Testis (tissue), 2 donors: ENCODE measurements at regions not wholly inside any gene's neighbourhood (a gene's known extent, or its start where the extent isn't known, plus 50 kb on each side); places are given as distances from the start of the nearest gene placed in this dataset.

ENCODE experiments used
- POLR2A ChIP-seq: fragments of 450-650 bp; IDR thresholded peaks from one replicate; pipeline ENCODE4 v1.6.1; 2017; ENCODE audit warnings: antibody characterized with exemption, mild to moderate bottlenecking, moderate library complexity
- TF ChIP-seq, protein P1 (sequence below), 3 experiments: fragments of 450-650 bp in 2 of 3; fragments of 200-600 bp in 1 of 3; sonication (generic) in 1 of 3; IDR thresholded peaks; one replicate each; pipeline ENCODE4 v1.5.1; 2016 to 2019; ENCODE audit warnings: antibody characterized with exemption in 3 of 3, mild to moderate bottlenecking in 2 of 3, moderate library complexity in 1 of 3

DNA sequence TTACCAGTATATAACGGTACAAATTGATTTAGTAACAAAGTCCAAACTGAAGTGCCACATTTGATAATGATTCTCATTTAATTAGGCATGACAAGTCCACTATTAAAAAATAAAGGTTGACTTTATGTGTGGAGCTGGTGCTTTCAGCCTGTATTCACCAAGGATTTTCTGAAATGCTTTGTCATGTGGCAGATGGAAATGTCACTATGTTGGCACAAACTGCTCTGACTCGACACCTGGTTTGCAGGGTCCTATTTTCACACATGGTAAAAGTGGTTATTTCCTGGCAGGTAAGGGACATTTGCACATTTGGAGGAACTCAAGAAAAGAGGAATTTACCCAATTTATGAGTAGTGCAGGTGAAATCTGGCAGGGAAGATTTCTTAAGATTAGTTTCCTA is 572.6 kb upstream of the MDGA2 start:
- TF ChIP-seq, protein P1, sequence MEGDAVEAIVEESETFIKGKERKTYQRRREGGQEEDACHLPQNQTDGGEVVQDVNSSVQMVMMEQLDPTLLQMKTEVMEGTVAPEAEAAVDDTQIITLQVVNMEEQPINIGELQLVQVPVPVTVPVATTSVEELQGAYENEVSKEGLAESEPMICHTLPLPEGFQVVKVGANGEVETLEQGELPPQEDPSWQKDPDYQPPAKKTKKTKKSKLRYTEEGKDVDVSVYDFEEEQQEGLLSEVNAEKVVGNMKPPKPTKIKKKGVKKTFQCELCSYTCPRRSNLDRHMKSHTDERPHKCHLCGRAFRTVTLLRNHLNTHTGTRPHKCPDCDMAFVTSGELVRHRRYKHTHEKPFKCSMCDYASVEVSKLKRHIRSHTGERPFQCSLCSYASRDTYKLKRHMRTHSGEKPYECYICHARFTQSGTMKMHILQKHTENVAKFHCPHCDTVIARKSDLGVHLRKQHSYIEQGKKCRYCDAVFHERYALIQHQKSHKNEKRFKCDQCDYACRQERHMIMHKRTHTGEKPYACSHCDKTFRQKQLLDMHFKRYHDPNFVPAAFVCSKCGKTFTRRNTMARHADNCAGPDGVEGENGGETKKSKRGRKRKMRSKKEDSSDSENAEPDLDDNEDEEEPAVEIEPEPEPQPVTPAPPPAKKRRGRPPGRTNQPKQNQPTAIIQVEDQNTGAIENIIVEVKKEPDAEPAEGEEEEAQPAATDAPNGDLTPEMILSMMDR (IDR thresholded peaks at IDR 0.05): no peak
- TF ChIP-seq POLR2A: no peak
